Kidney tubule cell (primary cell): ENCODE measurements at regions not wholly inside any gene's neighbourhood (a gene's known extent, or its start where the extent isn't known, plus 50 kb on each side); places are given as distances from the start of the nearest gene placed in this dataset.

Experiments used
- DNase-seq: peaks from one replicate; pipeline ENCODE4 v3.0.0-alpha.2; 2018; ENCODE audit warnings: low spot score

- DNase-seq: peak; percentile 46
Measured at GRCh38 chr12:69096669-69097335, 142.6 kb upstream of the CPSF6 start.

DNA sequence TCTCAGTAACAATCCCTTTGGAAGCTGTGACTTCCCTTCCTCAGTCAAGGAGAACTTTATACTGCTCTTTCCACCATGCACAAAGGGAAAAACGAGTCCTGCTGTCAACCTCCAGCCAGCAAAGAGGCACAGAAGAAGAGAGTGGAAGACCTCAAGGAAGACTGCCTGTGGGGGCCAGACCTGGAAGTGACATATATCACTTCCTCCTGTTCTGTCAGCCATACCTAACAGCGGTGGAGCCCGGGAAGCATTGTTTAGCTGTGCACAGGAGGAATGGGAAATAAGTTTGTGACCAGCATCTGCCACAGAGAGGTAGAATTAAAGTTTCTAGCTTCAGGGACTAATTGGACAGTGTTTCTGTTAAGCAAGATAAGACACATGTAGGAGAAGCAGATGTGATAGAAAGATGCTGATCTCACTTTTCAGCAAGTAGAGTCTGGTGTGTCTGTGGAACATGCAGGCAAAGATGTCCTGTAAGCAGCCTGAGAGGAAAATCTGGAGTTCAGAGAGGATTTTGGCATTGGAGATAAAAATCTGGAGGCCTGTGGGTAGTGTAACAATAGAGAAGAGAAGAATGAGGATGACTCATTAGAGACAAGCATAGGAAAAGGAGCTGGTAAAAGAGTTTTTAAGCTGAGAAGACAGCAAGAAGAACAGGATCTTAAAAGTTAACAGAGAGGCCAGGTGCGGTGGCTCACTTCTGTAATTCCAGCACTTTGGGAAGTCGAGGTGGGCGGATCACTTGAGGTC, 141.6 kb upstream of the CPSF6 start:
- DNase-seq: peak; percentile 10

GRCh38 chr12:69099201-69099837, 140.1 kb upstream of the CPSF6 start:
- DNase-seq: no peak

DNA sequence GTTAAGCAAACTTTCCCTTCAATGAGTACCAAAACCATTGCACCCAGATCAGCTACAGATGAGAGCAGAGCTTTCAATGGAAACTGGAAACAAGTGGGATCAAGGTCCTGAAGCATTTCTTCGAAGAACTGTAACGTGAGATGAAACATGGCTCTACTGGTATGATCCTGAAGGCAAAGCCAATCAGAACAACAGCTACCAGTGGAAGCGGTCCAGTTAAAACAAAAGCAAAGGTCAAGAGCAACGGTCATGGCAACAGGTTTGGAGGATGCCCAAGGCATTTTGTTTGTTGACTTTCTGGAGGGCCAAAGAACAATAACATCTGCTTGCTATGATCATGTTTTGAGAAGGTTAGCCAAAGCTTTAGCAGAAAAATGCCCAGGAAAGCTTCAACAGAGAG, 137.9 kb upstream of the CPSF6 start:
- DNase-seq: no peak

GRCh38 chr12:69102856-69103255, 136.5 kb upstream of the CPSF6 start:
- DNase-seq: peak; percentile 17

GRCh38 chr12:69105101-69105962, 134.0 kb upstream of the CPSF6 start:
- DNase-seq: peak; percentile 59

- DNase-seq: no peak
Measured at GRCh38 chr12:69106482-69107118, 132.8 kb upstream of the CPSF6 start.

GRCh38 chr12:69107541-69107940, 131.8 kb upstream of the CPSF6 start:
- DNase-seq: no peak

GRCh38 chr12:69108037-69108436, 131.3 kb upstream of the CPSF6 start:
- DNase-seq: no peak

DNA sequence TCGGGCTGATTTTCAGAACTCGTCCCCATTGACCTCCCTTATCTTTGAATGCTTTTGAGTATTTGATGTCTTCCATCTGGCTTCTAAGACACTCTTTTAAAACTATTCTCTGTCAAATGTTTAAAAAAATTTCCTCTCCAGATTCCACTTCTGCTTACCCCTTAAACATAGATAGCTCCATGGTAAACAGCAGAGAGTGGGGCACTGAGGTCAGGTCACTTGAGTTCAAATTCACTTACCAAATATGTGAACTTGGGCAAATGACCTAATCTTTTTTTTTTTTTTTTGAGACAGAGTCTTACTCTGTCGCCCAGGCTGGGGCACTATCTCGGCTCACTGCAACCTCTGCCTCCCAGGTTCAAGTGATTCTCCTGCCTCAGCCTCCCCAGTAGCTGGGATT, 126.8 kb upstream of the CPSF6 start:
- no peak for DNase-seq

DNA sequence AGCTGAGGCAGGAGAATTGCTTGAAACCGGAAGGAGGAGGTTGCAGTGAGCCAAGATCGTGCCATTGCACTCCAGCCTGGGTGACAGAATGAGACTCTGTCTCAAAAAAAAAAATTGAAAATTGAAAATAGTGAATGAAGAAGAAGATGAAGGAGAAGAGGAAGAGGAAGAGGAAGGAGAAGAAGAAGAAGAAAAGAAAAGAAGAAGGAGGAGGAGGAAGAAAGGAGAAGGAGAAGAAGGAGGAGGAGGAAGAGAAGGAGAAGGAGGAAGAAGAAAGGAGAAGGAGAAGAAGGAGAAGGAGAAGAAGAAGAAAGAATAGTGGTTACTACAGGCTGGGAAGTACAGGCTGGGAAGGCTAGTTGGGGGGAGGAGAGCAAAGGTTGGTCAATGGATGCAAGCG, 124.3 kb upstream of the CPSF6 start:
- DNase-seq: no peak

GRCh38 chr12:69115951-69116350, 123.4 kb upstream of the CPSF6 start:
- no peak for DNase-seq

- DNase-seq: no peak
Measured at GRCh38 chr12:69117566-69118266, 121.7 kb upstream of the CPSF6 start.

DNA sequence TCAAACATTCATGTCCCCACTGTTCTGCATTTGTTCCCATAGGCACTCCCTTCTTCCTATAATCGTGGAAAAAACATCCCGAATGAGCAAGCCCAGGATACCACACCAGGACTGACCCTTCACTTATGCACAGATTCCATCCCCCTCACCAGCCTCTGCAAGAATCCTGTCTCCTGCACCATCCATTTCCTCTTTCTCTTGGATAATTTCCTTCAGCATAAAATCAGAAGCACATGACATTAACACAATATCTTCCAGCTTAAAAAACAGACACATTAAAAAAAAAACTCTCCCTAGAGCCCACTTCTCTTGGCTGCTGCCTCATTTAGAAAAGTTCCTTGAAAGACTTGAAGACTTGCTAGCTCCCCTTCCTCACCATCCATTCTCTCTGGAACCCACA, 120.9 kb upstream of the CPSF6 start:
- no peak for DNase-seq

DNA sequence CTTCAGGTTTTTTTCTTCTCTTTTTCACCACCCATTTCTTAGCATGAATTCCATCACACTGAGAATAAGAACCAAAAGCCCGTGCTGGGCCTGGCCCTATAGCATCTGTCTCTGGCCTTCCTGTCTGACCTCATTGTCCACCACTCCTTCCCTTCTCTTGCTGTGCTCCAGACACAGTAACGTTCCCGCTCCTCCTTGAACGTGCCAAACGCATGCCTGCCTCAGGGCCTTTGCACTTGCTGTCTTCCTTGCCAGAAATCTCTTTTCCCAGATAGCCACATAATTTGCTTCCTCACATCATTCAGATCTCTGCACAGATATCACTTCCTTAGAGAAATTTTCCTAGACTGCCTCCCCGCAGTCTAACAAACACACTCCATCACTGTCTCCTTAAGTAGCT, 119.6 kb upstream of the CPSF6 start:
- DNase-seq: no peak

- DNase-seq: no peak
Measured at GRCh38 chr12:69120354-69120753, 119.0 kb upstream of the CPSF6 start.

DNA sequence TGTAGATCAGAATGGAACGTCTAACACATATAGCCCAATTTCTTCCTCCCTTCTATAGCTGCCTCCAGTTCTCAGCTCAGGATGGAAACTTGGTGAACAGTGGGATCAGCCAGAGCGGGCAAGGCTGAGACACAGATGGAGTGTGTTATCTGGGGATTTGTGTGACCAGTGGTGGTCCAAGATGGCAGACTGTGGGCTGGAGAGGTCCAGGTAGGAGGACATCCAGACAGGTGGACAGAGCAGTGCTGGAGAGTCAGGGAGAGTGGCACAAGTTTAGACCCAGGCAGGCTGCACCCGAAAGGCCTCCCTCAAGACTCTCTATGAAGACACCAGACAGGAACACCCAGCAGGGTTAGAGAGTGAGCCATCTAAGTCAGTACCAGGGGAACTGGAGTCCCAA, 116.1 kb upstream of the CPSF6 start:
- no peak for DNase-seq

- DNase-seq: no peak
Measured at GRCh38 chr12:69123919-69124638, 115.3 kb upstream of the CPSF6 start.

DNA sequence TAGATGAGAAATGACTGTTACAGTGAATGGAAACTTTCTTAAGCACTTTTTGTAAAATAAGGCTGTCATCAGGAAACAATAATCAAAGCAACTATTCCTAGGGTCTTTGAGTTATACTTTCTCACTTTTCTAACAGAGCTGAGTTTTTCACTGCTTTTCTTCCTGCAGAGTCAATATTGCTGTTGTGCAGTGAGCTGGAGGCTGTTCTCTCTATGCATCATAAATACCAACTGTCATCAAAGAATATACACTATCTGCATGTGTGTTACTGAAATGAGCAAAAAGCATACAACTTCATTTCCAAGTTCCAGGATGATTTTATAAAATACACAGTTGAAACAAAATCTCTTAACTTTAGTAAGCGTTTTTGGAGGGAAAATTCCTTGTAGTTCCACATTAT, 110.4 kb upstream of the CPSF6 start:
- DNase-seq: no peak

DNA sequence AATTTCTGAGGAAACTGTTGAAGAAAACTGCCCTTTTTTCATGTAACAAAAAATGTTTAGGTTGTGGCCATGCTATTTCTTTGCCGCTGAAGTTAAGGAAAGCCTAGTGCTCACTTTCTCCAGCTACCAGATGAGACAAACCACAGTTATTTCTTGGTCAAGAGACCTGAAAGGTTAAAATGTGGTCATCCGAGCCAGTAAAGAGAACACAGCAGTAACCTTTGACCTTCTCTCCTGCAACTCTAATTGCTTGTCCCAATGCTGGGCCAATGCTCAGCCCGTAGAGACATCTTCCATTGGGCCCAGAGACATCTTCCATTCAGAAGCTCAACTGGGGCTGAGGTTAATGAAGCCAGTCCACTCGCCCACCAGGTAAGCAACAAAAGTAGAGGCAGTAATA, 109.8 kb upstream of the CPSF6 start:
- DNase-seq: no peak

DNA sequence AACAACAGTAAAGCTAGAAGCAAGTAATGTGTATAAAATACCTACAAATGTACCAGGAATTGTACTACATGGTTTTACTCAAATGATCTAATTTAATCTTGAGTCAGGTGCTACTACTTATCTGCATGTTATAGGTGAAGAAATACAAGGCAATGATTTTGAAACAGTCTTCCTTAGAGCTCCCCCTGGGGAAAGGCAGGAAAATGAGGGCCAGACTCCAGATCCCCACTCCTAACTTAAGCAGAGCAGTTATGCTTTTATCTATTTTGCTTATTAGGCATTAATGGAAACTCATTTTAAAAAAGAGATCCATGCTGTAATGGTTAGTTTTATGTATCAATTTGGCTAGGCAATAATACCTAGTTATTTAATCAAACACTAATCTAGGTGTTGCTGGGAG, 109.3 kb upstream of the CPSF6 start:
- peak; percentile 21 for DNase-seq
